Gastrocnemius medialis (tissue), 4 donors: ENCODE measurements at regions not wholly inside any gene's neighbourhood (a gene's known extent, or its start where the extent isn't known, plus 50 kb on each side); places are given as distances from the start of the nearest gene placed in this dataset.

Experiments
- POLR2A ChIP-seq, 2 donors: fragments of 450-650 bp; IDR thresholded peaks; one replicate each; pipeline ENCODE4 v1.6.1; 2017; ENCODE audit warnings: antibody characterized with exemption in 2 of 2, mild to moderate bottlenecking in 2 of 2, moderate library complexity in 2 of 2
- TF ChIP-seq, protein P1 (sequence below), 5 experiments: fragments of 450-650 bp in 3 of 5; fragments of 200-600 bp in 2 of 5; sonication (generic) in 2 of 5; IDR thresholded peaks in 4 of 5; conservative IDR thresholded peaks in 1 of 5; 1 replicate in 4 of 5; 2 replicates in 1 of 5; pipeline ENCODE4 v1.5.1; 2016 to 2019; ENCODE audit warnings: antibody characterized with exemption in 5 of 5, mild to moderate bottlenecking in 3 of 5, moderate library complexity in 3 of 5

DNA sequence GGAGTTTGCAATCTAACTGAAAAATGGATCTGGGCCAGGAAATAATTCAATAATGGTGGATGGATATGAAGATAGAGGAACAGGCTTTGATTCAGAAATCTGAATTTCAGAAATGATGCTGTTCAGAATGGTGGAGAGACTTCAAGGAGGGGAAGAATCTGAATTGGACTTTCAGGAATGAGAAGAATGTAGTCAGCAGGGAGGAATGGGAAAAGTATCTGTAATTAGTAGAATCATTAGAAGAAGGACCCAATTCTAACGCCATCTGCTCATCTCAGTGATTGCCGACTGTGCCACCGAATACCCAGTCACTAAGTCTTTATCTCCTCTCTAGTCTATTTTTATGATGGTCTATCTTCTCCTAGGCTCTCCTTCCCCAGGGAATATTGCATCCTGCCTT, 363.2 kb downstream of the GALC start:
- TF ChIP-seq, protein P1, sequence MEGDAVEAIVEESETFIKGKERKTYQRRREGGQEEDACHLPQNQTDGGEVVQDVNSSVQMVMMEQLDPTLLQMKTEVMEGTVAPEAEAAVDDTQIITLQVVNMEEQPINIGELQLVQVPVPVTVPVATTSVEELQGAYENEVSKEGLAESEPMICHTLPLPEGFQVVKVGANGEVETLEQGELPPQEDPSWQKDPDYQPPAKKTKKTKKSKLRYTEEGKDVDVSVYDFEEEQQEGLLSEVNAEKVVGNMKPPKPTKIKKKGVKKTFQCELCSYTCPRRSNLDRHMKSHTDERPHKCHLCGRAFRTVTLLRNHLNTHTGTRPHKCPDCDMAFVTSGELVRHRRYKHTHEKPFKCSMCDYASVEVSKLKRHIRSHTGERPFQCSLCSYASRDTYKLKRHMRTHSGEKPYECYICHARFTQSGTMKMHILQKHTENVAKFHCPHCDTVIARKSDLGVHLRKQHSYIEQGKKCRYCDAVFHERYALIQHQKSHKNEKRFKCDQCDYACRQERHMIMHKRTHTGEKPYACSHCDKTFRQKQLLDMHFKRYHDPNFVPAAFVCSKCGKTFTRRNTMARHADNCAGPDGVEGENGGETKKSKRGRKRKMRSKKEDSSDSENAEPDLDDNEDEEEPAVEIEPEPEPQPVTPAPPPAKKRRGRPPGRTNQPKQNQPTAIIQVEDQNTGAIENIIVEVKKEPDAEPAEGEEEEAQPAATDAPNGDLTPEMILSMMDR (IDR thresholded peaks at IDR 0.05 in 4 of 5, conservative IDR thresholded peaks at IDR 0.05 in 1 of 5): no peak
- TF ChIP-seq POLR2A (IDR thresholded peaks at IDR 0.05): no peak
